Panc1 (cell line): ENCODE measurements at regions not wholly inside any gene's neighbourhood (a gene's known extent, or its start where the extent isn't known, plus 50 kb on each side); places are given as distances from the start of the nearest gene placed in this dataset.

Experiments used
- ATAC-seq: fragments of 200-7000 bp; cut with Tn5 transposase; 2 replicates; pipeline ENCODE4 v1.9.1; 2020; ENCODE audit warnings: mild to moderate bottlenecking, moderate library complexity
- BruUV-seq: library from RNA; stranded (reverse); fragments of 400-500 nt; replicated peaks from 2 replicates; lab custom pipeline; 2021; lab: Mats Ljungman, UMichigan
- CTCF ChIA-PET: fragments of 300-600 bp; sonication (Branson Sonifier 250); formaldehyde crosslinking; loops from one replicate; lab custom pipeline; 2022; ENCODE audit warnings: antibody characterized with exemption; lab: Charles Lee
- POLR2A ChIA-PET: fragments of 300-600 bp; sonication (Branson Sonifier 250); formaldehyde crosslinking; loops from one replicate; lab custom pipeline; 2022; ENCODE audit warnings: antibody characterized with exemption; lab: Charles Lee
- DNase-seq: peaks from one replicate; pipeline ENCODE4 v3.0.0-alpha.2; 2010; ENCODE audit warnings: low read depth, low spot score
- H3K27ac ChIP-seq: 2 replicates; pipeline ENCODE4 v1.5.1; 2011; ENCODE audit warnings: mild to moderate bottlenecking, low read length, inconsistent platforms
- H3K27me3 ChIP-seq: fragments of 200-500 bp; sonication (Bioruptor generic); 2 replicates; pipeline ENCODE4 v1.6.0; 2014; ENCODE audit warnings: low read length, inconsistent platforms; ENCODE audit not compliant: control insufficient read depth, insufficient read depth
- H3K36me3 ChIP-seq: fragments of 200-500 bp; sonication (Bioruptor generic); 2 replicates; pipeline ENCODE4 v1.5.1; 2014; ENCODE audit warnings: inconsistent platforms, mild to moderate bottlenecking, low read length, moderate library complexity; ENCODE audit not compliant: control insufficient read depth, insufficient read depth
- H3K4me1 ChIP-seq: 2 replicates; pipeline ENCODE4 v1.5.1; 2011; ENCODE audit warnings: inconsistent platforms, mild to moderate bottlenecking, low read length, moderate library complexity; ENCODE audit not compliant: control insufficient read depth, insufficient read depth
- H3K4me3 ChIP-seq, 2 experiments: 2 replicates each; pipeline ENCODE4 v1.5.1; 2011 to 2012; ENCODE audit warnings: low read depth in 2 of 2, low read length in 2 of 2, mild to moderate bottlenecking in 2 of 2, inconsistent platforms in 1 of 2, moderate library complexity in 1 of 2
- H3K9me3 ChIP-seq: fragments of 200-500 bp; sonication (Bioruptor generic); 2 replicates; pipeline ENCODE4 v1.5.1; 2014; ENCODE audit warnings: low read depth, mild to moderate bottlenecking, inconsistent platforms, low read length, moderate library complexity; ENCODE audit not compliant: control insufficient read depth, insufficient read depth
- CTCF ChIP-seq: fragments of 450-650 bp; IDR thresholded peaks from 2 replicates; pipeline ENCODE4 v1.5.1; 2017; ENCODE audit warnings: mild to moderate bottlenecking
- POLR2AphosphoS5 ChIP-seq: IDR thresholded peaks from 2 replicates; pipeline ENCODE4 v1.6.1; 2012; ENCODE audit warnings: mild to moderate bottlenecking, low read depth, low read length, moderate library complexity
- REST ChIP-seq, 2 experiments: IDR thresholded peaks; 2 replicates each; pipeline ENCODE4 v1.6.1; 2011 to 2012; ENCODE audit warnings: low read depth in 2 of 2, control low read depth in 1 of 2, low read length in 1 of 2, mild to moderate bottlenecking in 1 of 2, moderate library complexity in 1 of 2; ENCODE audit not compliant: insufficient read depth in 1 of 2
- SIN3A ChIP-seq: IDR thresholded peaks from 2 replicates; pipeline ENCODE4 v1.6.1; 2012; ENCODE audit warnings: low read depth, mild to moderate bottlenecking, low read length, moderate library complexity, borderline replicate concordance; ENCODE audit not compliant: insufficient read depth
- TCF7L2 ChIP-seq: IDR thresholded peaks from 2 replicates; pipeline ENCODE4 v1.6.1; 2011; ENCODE audit warnings: mild to moderate bottlenecking, low read depth, low read length, inconsistent platforms
- in situ Hi-C: cut with HindIII; loops from 2 replicates; pipeline ENCODE4 v1.10.0; 2016; ENCODE audit warnings: low sequenced_read_pairs, low pct_unique_long_range_greater_than_20kb
- intact Hi-C: fragments of 100-400 bp; cut with micrococcal nuclease; formaldehyde crosslinking; loops from one replicate; pipeline ENCODE4 v1.10.0; 2022; ENCODE audit not compliant: unreplicated experiment

GRCh38 chr17:72481572-72481971, 360.8 kb downstream of the SOX9 start:
- BruUV-seq = no TSS peak
- DNase-seq = no peak
- ATAC-seq = no peak
- no peaks in the 10 kb centered on the region for H3K27me3 ChIP-seq
- H3K4me1 ChIP-seq = peaks cover 51% of the 10 kb centered on the region
- CTCF ChIA-PET = no interaction called here
- POLR2A ChIA-PET = interaction anchor here (0.7 kb wide), 1 partner anchor 23 kb away, joined by 3 read pairs; no protein-coding TSS in a partner anchor
- no peaks in the 10 kb centered on the region for H3K36me3 ChIP-seq
- intact Hi-C loops = no loop called here
- H3K9me3 ChIP-seq = no peaks in the 10 kb centered on the region
- in situ Hi-C loops = loop anchor here (25.0 kb wide), 1 partner anchor 344 kb away; no protein-coding TSS in a partner anchor
- H3K27ac ChIP-seq = peak overlapping the region; percentile 42; the same call in 1 of the 2 replicates
- no peak for TF ChIP-seq SIN3A
- TF ChIP-seq POLR2AphosphoS5 = no peak
- no peak for TF ChIP-seq REST (IDR thresholded peaks at IDR 0.05; ENCODE audit: insufficient read depth in 1 of 2, low read depth in 2 of 2, low read length in 1 of 2)
- TF ChIP-seq CTCF = no peak
- no peak for TF ChIP-seq TCF7L2
- no peak overlapping the region for H3K4me3 ChIP-seq

GRCh38 chr17:72485596-72485995, 364.8 kb downstream of the SOX9 start:
- no peaks in the 10 kb centered on the region for H3K9me3 ChIP-seq
- BruUV-seq = no TSS peak
- no peak overlapping the region for H3K4me3 ChIP-seq
- ChIA-PET POLR2A (no interaction called here), CTCF (no interaction called here)
- peaks cover 56% of the 10 kb centered on the region for H3K4me1 ChIP-seq
- DNase-seq (no peak), ATAC-seq (no peak)
- in situ Hi-C loops = loop anchor here (25.0 kb wide), 1 partner anchor 348 kb away; no protein-coding TSS in a partner anchor
- no peak for TF ChIP-seq SIN3A
- no peak for TF ChIP-seq POLR2AphosphoS5
- TF ChIP-seq TCF7L2 = no peak
- no peak for TF ChIP-seq REST (IDR thresholded peaks at IDR 0.05; ENCODE audit: insufficient read depth in 1 of 2, low read depth in 2 of 2, low read length in 1 of 2)
- no peak for TF ChIP-seq CTCF
- intact Hi-C loops = no loop called here
- peak overlapping the region; percentile 62; the same call in 1 of the 2 replicates for H3K27ac ChIP-seq
- no peaks in the 10 kb centered on the region for H3K36me3 ChIP-seq
- no peaks in the 10 kb centered on the region for H3K27me3 ChIP-seq
